Stimulated activated CD4-positive, alpha-beta T cell treated with anti-CD3 and anti-CD28 coated beads, Interleukin-2, amount 100 ng/mL, for 48 hours (primary cell): ENCODE measurements at regions not wholly inside any gene's neighbourhood (a gene's known extent, or its start where the extent isn't known, plus 50 kb on each side); places are given as distances from the start of the nearest gene placed in this dataset.
"Not testable (repeated sequence)": the region's sequence is repeated elsewhere in the genome, so short reads cannot be mapped to it uniquely, and the experiment has no call there.

Source experiments
- DNase-seq, 2 donors: peaks; one replicate each; pipeline ENCODE4 v3.0.0-alpha.2; 2020

GRCh38 chr6:165843121-165843520, 180.1 kb upstream of the PDE10A start:
- no peak for DNase-seq

GRCh38 chr6:165842281-165842936, 179.4 kb upstream of the PDE10A start:
- DNase-seq, result no peak

- no peak for DNase-seq
Observed at GRCh38 chr6:165841153-165841558, 178.1 kb upstream of the PDE10A start.

- no peak for DNase-seq
Observed at GRCh38 chr6:165837948-165838745, 175.1 kb upstream of the PDE10A start.

GRCh38 chr6:165836648-165837047, 173.6 kb upstream of the PDE10A start:
- DNase-seq, result not testable (repeated sequence)

- DNase-seq, result no peak
Observed at GRCh38 chr6:165835410-165835851, 172.4 kb upstream of the PDE10A start.

GRCh38 chr6:165834613-165835259, 171.7 kb upstream of the PDE10A start:
- DNase-seq, result no peak

GRCh38 chr6:165833355-165833754, 170.3 kb upstream of the PDE10A start:
- no peak for DNase-seq

- no peak for DNase-seq
Observed at GRCh38 chr6:165831812-165832510, 168.9 kb upstream of the PDE10A start.

- DNase-seq, result no peak
Observed at GRCh38 chr6:165830761-165831160, 167.7 kb upstream of the PDE10A start.

GRCh38 chr6:165829376-165829775, 166.3 kb upstream of the PDE10A start:
- no peak for DNase-seq

GRCh38 chr6:165827190-165827518, 164.1 kb upstream of the PDE10A start:
- no peak for DNase-seq

- no peak for DNase-seq
Observed at GRCh38 chr6:165826487-165827189, 163.6 kb upstream of the PDE10A start.

GRCh38 chr6:165825256-165825815, 162.3 kb upstream of the PDE10A start:
- DNase-seq, result no peak

- no peak for DNase-seq
Observed at GRCh38 chr6:165823609-165824326, 160.7 kb upstream of the PDE10A start.

- DNase-seq, result no peak
Observed at GRCh38 chr6:165822501-165822900, 159.5 kb upstream of the PDE10A start.

GRCh38 chr6:165821754-165822153, 158.7 kb upstream of the PDE10A start:
- DNase-seq, result no peak

- no peak for DNase-seq
Observed at GRCh38 chr6:165820934-165821333, 157.9 kb upstream of the PDE10A start.

- DNase-seq, result no peak
Observed at GRCh38 chr6:165820407-165820806, 157.4 kb upstream of the PDE10A start.

- DNase-seq, result no peak
Observed at GRCh38 chr6:165819394-165819793, 156.4 kb upstream of the PDE10A start.

- DNase-seq, result no peak
Observed at GRCh38 chr6:165818200-165818599, 155.2 kb upstream of the PDE10A start.

GRCh38 chr6:165817771-165818170, 154.7 kb upstream of the PDE10A start:
- no peak for DNase-seq
